GM12878 (cell line): ENCODE measurements at regions not wholly inside any gene's neighbourhood (a gene's known extent, or its start where the extent isn't known, plus 50 kb on each side); places are given as distances from the start of the nearest gene placed in this dataset.
"Not testable (repeated sequence)": the region's sequence is repeated elsewhere in the genome, so short reads cannot be mapped to it uniquely, and the experiment has no call there.

Source experiments
- ATAC-seq: fragments of 200-7000 bp; cut with Tn5 transposase; 3 replicates; pipeline ENCODE4 v1.9.1; 2020; ENCODE audit warnings: mild to moderate bottlenecking, moderate library complexity
- BruUV-seq: library from RNA; stranded (reverse); fragments of 400-500 nt; replicated peaks from 2 replicates; lab custom pipeline; 2021; lab: Mats Ljungman, UMichigan
- CTCF ChIA-PET: fragments of 300-600 bp; sonication (Branson Sonifier 250); formaldehyde crosslinking; extraction: SDS; loops from one replicate; lab custom pipeline; 2021; ENCODE audit warnings: inconsistent platforms; lab: Yijun Ruan, JAX
- POLR2A ChIA-PET: fragments of 350-600 bp; formaldehyde crosslinking; extraction: SDS; loops from one replicate; lab custom pipeline; 2021; ENCODE audit warnings: inconsistent platforms; lab: Charles Lee
- RAD21 ChIA-PET: fragments of 300-600 bp; sonication (Branson Sonifier 250); formaldehyde crosslinking; loops from one replicate; lab custom pipeline; 2023; ENCODE audit warnings: antibody characterized with exemption; ENCODE audit not compliant: unreplicated experiment; lab: Charles Lee
- SMC1A ChIA-PET: fragments of 300-600 bp; sonication (Branson Sonifier 250); formaldehyde crosslinking; loops from one replicate; lab custom pipeline; 2023; ENCODE audit not compliant: unreplicated experiment, uncharacterized antibody; lab: Charles Lee
- DNase-seq: peaks from one replicate; pipeline ENCODE4 v3.0.0-alpha.2; 2011; ENCODE audit warnings: low read depth, low spot score
- FAIRE-seq: peaks from 3 replicates; lab custom pipeline; 2011; peaks lifted over from hg19 to GRCh38; lab: Jason Lieb, UNC
- H2AFZ ChIP-seq: 2 replicates; pipeline ENCODE4 v1.6.0; 2011; ENCODE audit warnings: low read depth, low read length, control low read depth; ENCODE audit not compliant: control insufficient read depth
- H3K27ac ChIP-seq: 2 replicates; pipeline ENCODE4 v1.5.1; 2011; ENCODE audit warnings: control low read depth; ENCODE audit not compliant: control insufficient read depth, insufficient read depth
- H3K27me3 ChIP-seq, 2 experiments: replicated peaks in 1 of 2; 2 replicates each; pipeline versions ENCODE4 v1.6.0 to v1.6.1; 2011; ENCODE audit warnings: low read length in 1 of 2; ENCODE audit not compliant: control insufficient read depth in 2 of 2, insufficient read depth in 2 of 2
- H3K36me3 ChIP-seq, 2 experiments: 2 replicates each; pipeline ENCODE4 v1.5.1; 2011; ENCODE audit warnings: low read length in 1 of 2; ENCODE audit not compliant: control insufficient read depth in 2 of 2, insufficient read depth in 2 of 2
- H3K4me1 ChIP-seq: 2 replicates; pipeline ENCODE4 v1.6.1; 2011; ENCODE audit warnings: mild to moderate bottlenecking, low read length, moderate library complexity, mixed read lengths; ENCODE audit not compliant: control insufficient read depth, insufficient read depth
- H3K4me2 ChIP-seq: 2 replicates; pipeline ENCODE4 v1.6.0; 2011; ENCODE audit warnings: control low read depth; ENCODE audit not compliant: control insufficient read depth, insufficient read depth
- H3K4me3 ChIP-seq: fragments of 200-600 bp; sonication (generic); 2 replicates; pipeline ENCODE4 v1.5.1; 2016
- H3K79me2 ChIP-seq: 2 replicates; pipeline ENCODE4 v1.6.0; 2011; ENCODE audit warnings: low read length; ENCODE audit not compliant: control insufficient read depth, insufficient read depth
- H3K9ac ChIP-seq: 2 replicates; pipeline ENCODE4 v1.8.0; 2011; ENCODE audit warnings: low read length, control low read depth, mixed read lengths; ENCODE audit not compliant: control insufficient read depth, insufficient read depth
- H3K9me3 ChIP-seq: replicated peaks from 3 replicates; pipeline ENCODE4 v1.5.1; 2011; ENCODE audit warnings: mild to moderate bottlenecking, low read length; ENCODE audit not compliant: control insufficient read depth, insufficient read depth
- H4K20me1 ChIP-seq: 2 replicates; pipeline ENCODE4 v1.6.0; 2011; ENCODE audit not compliant: control insufficient read depth, insufficient read depth
- WGBS: methylation state at CpG from one replicate; pipeline ENCODE4 v1.1.6; 2016; ENCODE audit warnings: low lambda C conversion rate; ENCODE audit not compliant: insufficient replicate concordance, insufficient coverage; ENCODE audit errors: missing lambda C conversion rate; 5-methylcytosine and 5-hydroxymethylcytosine counted together
- in situ Hi-C: fragments of 300-500 bp; cut with MboI; formaldehyde crosslinking; loops from 9 replicates; pipeline ENCODE4 v1.14.3; 2018; ENCODE audit warnings: mixed read lengths
- intact Hi-C: fragments of 100-400 bp; cut with micrococcal nuclease; formaldehyde crosslinking; loops from one replicate; pipeline ENCODE4 v1.14.2; 2022; ENCODE audit not compliant: unreplicated experiment

- DNase-seq, H4K20me1 ChIP-seq, H3K4me3 ChIP-seq, H3K36me3 ChIP-seq, H3K4me2 ChIP-seq, ATAC-seq, BruUV-seq, H3K9ac ChIP-seq, POLR2A ChIA-PET, CTCF ChIA-PET, FAIRE-seq, H2AFZ ChIP-seq, H3K27me3 ChIP-seq, RAD21 ChIA-PET, H3K4me1 ChIP-seq, H3K27ac ChIP-seq, H3K79me2 ChIP-seq, intact Hi-C loops, SMC1A ChIA-PET, H3K9me3 ChIP-seq, in situ Hi-C loops: not testable (repeated sequence)
- 40% methylated on average over 2 of the region's 6 CpGs for WGBS
Measured at GRCh38 chr1:146413911-146414310, 185.1 kb upstream of the NOTCH2NLA start.

GRCh38 chr1:146411923-146412322, 183.1 kb upstream of the NOTCH2NLA start:
- BruUV-seq, H4K20me1 ChIP-seq, H3K79me2 ChIP-seq, in situ Hi-C loops, H3K27me3 ChIP-seq, ATAC-seq, H3K4me1 ChIP-seq, H3K27ac ChIP-seq, H2AFZ ChIP-seq, SMC1A ChIA-PET, H3K9me3 ChIP-seq, FAIRE-seq, H3K36me3 ChIP-seq, H3K4me3 ChIP-seq, H3K9ac ChIP-seq, RAD21 ChIA-PET, DNase-seq, POLR2A ChIA-PET, CTCF ChIA-PET, intact Hi-C loops, H3K4me2 ChIP-seq: not testable (repeated sequence)
- 0% methylated on average over 2 of the region's 3 CpGs for WGBS
